ENCODE measurements at regions not wholly inside any gene's neighbourhood (a gene's known extent, or its start where the extent isn't known, plus 50 kb on each side); places are given as distances from the start of the nearest gene placed in this dataset.
"Not testable (repeated sequence)": the region's sequence is repeated elsewhere in the genome, so short reads cannot be mapped to it uniquely, and the experiment has no call there.

DNA sequence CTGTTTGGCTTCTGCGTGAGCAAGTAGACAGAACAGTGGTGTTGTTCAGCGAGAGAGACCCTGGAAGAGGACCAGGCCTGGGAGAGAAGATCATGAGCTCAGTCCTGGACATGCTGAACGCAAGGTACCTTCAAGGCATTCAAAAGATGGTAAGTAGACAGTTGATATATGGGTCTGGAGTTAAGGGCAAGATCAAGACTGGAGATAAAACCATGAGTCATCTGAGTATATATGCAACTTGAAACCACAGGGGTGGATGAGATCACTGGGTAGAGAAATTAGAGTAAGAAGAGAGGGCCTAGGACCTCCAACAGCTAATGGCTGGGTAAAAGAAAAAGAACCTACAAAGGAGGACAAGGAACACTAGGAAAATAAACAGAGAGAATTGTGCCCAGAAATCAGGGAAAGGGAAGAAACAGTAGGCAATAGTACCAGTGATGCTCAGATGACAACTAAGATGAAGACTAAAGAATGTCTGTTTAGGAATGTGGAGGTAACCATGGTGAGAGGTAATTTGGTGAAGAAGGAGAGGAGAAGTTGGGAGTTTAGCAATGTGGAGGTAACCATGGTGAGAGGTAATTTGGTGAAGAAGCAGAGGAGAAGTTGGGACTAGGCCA is 343.2 kb upstream of the ADAMTS9 start:
- peak; percentile 95 for DNase-seq

DNA sequence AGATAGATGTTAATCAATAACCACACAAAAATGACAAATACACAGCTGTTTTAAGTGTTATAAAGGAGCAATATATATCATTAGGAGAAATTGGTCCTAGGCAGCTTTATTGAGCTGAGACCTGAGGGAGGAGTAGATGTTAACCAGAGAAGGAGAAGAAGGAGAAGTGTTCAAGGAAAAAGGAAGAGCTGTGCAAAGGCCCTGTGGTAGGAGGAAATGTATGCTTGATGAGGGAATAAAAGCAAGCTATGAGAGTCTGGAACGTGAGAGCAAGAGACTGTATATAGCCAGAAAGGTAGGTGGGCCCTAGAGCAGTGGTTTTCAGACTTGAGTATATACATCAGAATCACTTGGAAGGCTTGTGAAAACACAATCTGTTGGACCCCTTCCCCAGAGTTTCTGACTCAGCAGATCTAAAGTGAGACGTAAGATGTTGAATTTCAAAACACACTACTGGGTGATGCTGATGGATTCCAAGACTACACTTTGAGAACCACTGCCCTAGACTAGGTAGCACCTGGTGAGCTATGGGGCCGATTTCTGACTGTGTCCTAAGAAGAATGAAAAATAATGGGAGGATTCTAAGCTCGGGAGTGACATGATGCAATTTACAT is 342.3 kb upstream of the ADAMTS9 start:
- DNase-seq = no peak

DNA sequence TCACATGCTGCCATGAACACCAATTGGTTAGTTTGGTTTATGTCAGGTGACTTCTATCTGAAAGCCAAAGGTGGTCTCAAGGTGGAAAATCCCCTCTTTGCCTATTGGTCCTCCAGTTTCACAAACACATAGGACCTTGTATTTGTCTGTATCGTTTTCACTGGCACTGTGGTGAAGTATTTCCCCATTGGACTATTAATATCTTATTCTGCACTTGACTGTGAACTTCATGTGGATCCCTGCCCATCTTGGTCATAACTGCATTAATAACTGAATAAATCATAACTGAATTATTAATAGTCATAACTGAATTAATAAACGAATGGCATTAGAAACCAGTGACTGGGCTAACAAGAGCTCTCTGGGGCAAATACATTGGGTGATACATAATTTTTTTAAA is 341.3 kb upstream of the ADAMTS9 start:
- DNase-seq = no peak

DNA sequence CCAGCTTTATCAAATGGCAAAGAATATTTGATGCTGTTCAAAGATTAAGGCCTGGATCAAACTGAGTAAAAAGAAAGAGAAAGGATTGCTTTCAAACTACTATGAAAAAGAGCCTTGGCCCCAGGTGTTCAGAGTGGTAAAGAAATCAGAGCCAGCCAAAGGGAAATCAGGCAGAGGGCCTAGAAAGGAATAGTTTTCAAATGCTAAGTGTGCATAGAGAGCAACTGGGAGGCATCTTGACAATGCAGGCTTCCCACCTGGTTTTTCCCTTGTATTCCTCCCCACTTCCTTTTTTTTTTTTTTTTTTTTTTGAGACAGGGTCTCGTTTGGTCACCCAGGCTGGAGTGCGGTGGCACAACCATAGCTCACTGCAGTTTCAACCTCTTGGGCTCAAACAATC is 340.2 kb upstream of the ADAMTS9 start:
- DNase-seq = no peak

DNA sequence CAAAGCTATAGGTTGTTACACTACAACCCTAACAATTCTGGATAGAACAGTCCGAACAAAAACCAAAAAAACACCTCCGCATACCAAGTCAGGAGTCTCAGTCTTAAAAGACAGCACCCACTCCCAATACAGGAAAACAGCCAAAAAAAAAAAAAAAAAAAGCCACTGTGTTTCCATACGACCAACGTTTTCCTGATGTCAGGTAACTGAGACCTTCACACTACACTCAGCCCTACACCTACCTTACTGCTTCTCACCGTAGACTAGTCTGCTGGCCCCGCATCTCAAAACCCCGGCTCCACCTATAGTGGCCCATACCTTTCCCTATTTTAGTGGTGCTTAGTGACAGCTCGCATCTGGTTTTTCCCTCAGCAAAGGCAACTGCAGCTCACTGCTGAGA is 339.5 kb upstream of the ADAMTS9 start:
- no peak for DNase-seq

DNA sequence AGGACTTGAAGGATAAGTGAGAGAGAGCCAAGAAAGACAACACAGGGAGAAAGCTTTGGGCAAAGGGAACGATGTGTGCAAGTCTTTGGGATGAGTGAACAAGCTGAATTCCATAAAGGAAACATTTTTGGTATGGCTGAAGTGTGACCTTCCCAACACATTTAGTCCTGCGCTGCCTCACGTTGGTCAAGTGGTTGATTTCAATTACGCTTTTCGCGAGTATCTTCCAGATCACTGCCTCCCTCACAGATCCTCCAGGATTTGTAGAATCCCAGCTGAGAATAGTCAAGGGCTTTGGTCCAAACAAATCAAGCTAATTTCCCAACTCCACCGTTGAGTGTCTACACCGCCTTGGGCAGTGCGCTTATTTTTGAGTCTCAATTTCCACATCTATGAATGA is 338.4 kb upstream of the ADAMTS9 start:
- DNase-seq = no peak

DNA sequence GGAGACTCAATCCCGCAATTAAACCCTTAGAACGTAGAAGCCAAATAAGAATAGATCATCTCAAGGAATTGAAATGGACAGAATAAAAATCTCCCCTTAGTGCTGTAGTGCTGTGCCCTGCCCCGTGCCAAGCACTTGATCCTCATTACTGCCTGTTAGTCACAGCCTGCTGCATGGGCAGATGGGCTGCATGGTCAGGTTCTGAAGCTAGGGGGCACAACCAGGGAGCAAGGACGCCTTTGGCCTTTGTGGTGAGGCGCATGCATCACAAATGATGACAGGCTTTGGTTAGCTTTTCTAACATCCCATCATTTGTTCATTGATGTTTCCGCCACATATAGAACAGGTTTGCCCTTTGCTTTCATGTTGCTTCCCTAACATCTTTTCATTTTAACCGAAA is 336.3 kb upstream of the ADAMTS9 start:
- no peak for DNase-seq

DNA sequence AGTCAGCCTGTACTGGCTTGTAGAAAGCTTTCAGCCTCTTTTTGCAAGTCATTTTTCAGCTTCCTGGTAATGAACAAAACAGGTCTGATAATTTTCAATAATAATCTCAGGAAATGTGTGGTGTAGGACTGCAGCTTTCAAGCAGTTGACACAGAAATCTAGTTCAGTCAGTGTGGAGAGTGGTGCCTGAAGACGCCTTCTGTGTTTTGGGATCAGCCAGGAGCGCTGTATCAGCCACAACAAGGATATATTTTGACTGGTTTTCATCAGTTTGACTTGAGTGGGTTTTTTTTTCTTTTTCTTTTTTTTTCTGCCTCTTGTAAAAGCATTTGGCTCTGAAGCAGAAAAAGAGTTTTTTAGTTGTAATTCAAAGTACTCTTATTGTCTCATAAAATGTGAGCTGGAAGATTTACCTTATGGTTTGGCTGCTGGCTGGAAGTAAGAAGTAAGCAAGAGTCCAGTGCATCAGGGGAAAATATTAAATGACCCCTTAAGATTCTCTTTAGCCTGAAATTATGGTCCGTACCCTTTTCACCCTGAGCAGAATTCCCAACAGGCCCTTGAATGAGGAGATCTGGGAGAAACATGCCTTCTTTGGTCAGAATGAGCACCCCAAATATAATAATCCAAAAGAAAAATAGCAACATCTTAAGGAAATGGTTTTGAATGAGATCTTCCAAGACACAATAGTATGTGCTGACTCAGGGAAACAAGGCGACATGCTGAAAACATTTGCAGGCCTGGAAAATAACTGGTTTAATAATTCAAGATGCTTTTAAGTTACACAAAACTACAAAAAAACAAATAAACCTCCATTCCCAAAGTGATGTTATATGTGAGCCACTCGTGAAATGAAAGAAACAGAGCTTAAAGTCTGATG is 332.7 kb upstream of the ADAMTS9 start:
- DNase-seq = no peak

DNA sequence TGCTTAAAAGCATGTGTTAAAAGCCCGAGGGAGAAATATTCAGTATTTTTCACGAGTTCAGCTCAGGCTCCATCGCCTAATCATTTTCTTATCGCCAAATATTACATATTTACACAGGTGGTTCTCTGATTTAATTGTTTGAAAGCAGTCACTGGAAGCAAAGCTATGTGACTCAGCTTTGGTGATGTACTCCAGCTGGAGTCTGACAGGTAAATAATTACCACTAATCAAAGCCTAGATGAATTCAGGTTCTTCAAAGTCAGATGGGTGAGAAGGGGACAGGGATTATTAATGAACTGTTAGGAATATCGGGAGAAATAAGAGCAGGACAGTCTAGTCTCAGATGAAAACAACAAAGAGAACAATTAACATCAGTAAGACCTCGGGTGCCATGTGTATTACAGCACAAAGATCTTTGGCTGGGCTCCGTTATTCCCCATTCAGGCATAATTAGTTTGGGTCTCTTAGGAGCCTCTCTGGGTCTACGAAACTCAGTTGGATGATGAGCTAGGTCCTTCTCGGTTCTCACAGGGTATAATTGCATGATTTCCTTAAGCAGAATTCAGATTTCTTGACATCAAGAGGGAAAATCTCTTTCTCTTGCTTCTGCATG is 331.7 kb upstream of the ADAMTS9 start:
- no peak for DNase-seq

DNA sequence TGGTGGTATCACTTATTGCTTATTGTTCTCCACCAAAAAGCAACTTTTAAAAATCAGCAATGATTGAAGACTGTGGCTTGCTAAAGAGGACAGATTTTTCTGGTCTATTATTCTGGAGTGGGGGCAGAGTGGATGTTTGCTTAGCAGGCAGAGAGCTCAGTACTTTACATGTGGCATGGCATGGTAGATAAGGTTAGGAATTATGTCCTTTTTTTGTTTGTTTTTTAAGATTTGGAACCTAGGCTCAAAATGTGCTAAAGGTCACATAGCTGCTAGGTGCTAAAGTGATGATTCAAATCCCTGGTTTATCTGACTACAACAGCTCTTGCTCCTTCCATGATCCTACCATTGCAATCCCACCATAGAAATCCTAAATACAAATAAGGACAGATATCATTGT is 331.0 kb upstream of the ADAMTS9 start:
- no peak for DNase-seq

DNA sequence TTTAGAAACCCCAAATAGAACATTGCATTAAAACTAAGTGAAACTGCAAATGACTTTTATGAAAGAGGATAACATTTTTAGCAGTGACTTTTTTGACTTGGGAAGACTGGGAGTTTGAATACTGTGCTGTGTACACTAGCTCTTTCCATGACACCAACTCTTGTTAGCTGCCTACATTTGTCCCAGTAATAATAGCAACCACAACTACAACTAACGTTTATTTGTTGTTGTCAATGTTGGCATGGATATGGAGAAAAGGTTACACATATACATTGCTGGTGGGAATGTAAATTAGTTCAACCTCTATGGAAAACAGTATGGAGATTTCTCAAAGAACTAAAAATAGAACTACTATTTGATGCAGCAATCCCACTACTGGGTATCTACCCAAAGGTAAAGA is 329.6 kb upstream of the ADAMTS9 start:
- no peak for DNase-seq

DNA sequence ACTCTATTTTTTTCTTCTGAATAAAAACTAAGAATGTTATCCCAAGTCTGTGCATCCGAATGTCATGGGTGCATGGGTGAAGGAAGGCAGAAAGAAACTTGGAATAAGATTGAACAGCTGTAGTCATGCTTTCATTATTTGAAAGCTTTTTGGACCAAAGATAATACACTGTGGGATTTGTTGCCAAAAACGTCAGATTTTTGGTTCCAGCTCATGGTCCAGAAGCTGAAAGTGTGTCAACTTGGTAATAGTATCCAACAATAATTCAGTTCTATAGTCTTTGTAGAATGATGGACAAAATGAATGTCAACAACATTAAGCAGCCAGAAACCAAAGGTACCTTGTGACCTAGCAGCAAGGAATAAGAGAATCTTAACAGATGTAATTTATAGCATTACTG is 327.9 kb upstream of the ADAMTS9 start:
- no peak for DNase-seq

DNA sequence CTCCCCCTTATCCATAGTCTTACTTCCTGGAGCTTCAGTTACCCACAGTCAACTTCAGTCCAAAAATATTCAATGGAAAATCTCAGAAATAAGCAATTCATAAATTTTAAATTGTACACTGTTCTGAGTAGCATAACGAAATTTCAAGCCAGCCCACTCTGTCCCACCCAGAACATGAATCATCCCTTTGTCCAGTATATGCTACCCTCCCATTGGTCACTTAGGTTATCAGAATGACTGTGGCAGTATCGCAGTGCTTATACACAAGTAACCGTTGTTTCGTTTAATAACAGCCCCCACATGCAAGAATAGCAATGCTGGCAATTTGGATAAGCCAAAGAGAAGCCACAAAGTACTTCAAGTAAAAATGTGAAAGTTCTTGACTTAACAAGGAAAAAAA is 325.3 kb upstream of the ADAMTS9 start:
- no peak for DNase-seq

DNA sequence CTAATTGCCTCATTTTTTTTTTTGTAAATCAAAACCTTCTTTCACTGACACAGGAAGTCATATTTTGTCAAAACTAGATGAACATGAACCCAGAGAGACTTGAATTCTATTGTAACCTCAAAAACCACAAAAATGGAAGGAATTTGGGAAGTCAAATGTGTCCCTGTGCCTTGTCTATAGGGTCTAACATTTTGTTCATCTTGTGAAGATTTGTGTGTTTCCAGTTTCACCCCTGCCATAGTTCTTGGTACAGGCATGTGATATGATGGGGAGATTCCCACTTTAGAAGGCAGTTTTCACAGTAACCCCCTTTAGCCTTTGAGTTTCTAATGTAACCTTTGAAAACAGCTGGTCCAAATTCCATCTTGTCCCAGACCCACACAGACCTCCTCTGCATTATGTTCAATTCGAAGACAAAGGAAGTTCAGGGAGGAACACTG is 318.5 kb upstream of the ADAMTS9 start:
- DNase-seq = peak; percentile 94

DNA sequence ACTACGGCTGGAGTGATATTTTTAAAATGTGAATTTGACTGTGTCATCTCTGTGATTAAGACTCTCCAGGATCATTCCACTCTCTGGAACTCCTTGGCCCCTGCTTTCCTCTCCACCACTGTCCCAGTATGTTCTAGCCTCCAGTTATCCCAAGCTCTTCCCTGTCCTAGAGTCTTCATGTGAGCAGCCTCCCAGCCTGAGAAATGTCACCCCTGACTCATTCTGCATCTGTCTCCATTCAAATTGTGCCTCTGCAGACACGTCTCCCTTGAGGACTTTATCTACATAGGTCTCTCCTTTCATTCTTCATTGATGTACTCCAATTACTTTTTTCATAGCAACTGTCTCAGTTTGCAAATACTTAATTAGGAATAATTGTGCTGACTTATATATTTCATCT is 317.7 kb upstream of the ADAMTS9 start:
- peak; percentile 72 for DNase-seq

DNA sequence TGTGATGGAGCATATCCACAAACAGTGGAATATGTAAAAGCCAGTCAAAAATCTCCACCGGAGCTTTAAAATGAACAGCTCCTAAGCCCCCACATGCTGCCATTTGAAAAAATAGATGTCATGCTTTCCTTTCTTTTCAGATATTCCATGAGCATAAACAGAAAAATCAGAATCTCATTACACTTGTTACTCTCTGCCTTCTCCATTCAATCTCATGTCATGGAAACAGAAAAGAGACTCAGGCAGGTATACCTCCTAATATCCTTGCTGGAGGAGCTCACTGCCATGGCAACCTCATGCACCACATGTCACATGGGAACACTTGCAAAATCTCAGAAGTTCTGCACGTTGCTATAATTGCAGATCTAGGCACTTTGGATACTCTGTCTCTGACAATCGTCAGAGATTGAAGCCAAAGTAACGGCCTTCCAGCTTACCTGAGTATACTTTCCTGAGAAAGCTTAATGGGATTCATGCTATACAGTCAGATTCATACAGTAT is 317.0 kb upstream of the ADAMTS9 start:
- no peak for DNase-seq

DNA sequence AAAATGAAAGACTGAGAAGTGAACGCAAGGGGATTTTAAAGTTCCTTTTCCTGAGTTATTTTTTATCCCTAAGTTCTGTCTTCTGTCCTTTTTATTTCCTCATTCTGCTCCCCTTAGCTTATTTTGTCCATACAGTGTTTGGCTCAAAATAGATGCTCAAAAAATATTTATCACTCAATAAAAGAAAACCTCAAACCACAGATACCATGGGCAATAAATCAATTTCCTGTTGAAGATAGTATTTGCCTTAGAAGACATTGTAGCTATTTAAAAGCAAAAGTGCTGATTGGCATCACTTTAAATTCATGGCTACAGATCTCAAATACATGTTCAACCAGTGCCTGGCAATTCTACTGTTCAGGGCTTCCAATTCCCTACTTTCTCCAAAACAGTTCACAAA is 316.5 kb upstream of the ADAMTS9 start:
- DNase-seq = peak; percentile 83

DNA sequence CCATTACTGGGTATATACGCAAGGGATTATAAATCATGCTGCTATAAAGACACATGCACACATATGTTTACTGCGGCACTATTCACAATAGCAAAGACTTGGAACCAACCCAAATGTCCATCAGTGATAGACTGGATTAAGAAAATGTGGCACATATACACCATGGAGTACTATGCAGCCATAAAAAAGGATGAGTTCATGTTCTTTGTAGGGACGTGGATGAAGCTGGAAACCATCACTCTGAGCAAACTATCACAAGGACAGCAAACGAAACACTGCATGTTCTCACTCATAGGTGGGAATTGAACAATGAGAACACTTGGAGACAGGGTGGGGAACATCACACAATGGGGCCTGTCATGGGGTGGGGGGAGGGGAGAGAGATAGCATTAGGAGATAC is 313.3 kb upstream of the ADAMTS9 start:
- not testable (repeated sequence) for DNase-seq

DNA sequence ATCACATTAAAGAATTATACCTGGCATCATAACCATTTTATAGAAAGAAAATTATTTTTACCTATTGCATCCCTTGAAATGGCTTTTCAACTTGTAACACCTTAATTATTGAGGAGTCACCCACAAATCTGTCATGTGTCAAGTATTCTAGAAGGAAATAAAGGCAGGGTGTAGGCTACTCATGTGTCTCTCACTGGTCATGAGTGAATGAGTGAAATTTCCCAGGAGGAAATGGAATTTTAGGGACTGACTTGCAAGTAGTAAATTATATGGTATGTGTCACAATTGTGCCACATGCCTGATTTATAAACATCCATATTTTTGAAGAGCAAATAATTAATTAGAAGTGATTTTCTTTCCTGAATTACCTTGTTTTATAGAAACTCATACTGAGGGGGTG is 310.5 kb upstream of the ADAMTS9 start:
- DNase-seq = no peak

DNA sequence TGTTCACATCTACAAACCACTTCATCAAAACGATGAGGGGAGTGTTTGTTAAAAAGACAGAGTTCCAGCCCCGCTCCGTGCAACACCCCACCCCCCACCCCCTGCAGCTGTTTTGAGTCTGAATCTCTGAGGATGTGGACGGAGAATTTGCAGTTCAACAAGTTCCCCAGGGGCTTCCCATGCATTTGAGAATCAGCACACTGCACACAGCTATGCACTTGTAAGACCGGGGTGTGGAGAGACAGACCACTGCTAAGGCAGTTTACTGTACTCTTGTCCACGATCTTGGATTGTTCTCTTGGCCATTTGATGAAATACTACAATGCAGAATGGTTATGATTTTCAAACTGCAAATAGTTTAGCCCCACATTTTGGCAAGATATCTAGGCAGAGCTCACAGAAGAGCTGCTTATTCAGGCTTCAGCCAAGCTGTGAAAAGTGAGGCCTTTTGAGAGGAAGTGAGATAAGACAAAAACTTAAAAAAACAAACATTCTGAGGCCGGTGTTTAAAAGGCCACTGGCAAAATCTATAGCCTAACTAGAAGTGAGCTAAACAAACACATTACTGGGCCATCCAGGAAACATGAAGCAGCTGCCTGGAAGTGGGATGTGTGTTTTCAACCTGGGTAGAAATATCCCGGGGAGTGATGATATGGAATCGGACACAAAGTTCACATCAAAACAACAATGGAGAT is 308.2 kb upstream of the ADAMTS9 start:
- no peak for DNase-seq

DNA sequence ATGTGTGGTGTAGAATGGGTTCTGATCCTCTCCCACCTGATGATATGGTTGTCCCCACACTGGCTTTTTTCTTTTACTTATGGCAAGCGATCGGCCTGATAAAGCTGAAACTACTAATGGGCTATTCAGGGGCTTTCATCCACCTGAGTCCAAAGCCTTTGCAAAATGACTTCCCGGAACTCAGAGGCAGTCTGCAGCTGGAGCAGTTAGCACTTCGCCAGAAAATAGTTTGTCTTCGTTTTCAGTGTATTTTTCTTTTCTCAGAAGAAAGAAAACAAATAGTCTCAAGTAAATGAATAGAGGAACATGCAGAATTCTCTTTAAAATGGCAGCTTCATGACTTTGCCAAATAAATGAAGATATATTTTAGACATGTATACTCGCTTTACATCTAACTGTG is 306.0 kb upstream of the ADAMTS9 start:
- DNase-seq = no peak

DNA sequence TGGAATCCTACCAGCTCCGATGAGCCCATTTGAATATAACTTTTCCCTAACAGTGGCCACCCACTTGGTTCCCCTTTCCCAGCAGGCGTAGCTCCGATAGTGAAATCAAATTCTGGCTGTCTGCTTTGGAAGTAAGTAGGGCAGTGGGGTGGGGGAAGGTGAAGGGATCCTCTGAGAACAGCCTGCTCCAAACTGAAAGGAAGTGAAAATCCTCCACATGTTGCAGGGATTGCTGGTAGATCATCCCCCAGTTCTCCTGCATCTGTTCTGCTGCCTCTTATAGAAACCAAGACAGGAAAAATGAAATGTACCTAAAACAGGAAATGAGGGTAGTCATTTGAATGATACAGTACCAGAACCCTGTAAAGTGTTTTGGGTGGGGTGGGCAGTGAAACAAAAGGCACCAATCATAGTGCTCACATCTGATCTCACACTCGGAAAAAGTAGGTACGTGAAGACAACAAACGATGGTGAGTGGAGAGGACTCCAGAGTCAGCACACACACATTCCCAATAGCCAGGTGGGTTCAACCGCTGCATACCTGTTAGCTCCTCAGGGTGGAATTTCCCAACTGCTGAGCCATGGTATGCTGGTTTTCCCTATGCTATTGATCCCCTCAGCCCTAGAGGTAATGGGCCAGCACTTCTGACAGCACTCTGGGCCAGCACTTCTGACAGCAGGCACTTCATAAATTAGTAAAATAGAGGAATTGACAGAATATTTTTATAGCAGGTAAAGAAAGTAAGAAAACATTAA is 304.9 kb upstream of the ADAMTS9 start:
- no peak for DNase-seq

All from fibroblast of skin of abdomen (primary cell).